ENCODE measurements at regions not wholly inside any gene's neighbourhood (a gene's known extent, or its start where the extent isn't known, plus 50 kb on each side); places are given as distances from the start of the nearest gene placed in this dataset.

GRCh38 chr7:115379321-115379720 lies 457.4 kb downstream of the MDFIC start:
- H3K4me3 Mint-ChIP-seq, result no peak overlapping the region
- no peak for DNase-seq
- no peaks in the 10 kb centered on the region for H3K9me3 Mint-ChIP-seq
- no peaks in the 10 kb centered on the region for H3K36me3 Mint-ChIP-seq (ENCODE audit: low read depth)
- no peaks in the 10 kb centered on the region for H3K4me1 Mint-ChIP-seq
- TF ChIP-seq CTCF (IDR thresholded peaks at IDR 0.05), result no peak
- peaks cover 3% of the 10 kb centered on the region for H3K27me3 Mint-ChIP-seq (ENCODE audit: low read depth, poor library complexity)
- no peak overlapping the region for H3K27ac Mint-ChIP-seq

DNA sequence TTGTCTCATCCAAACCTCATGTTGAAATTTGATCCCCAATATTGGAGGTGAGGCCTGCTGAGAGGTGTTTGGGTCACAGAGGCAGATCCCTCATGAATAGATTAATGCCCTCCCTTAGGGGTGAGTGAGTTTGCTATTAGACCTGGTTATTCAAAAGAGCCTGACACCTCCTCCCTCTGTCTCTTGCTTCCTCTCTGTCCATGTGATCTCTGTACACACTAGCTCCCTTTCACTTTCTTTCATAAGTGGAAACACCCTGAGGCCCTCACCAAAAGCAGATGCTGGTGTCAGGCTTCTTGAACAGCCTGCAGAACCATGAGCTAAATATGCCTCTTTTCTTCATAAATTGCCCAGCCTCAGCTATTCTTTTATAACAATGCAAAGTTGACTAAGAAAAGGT lies 447.1 kb downstream of the MDFIC start:
- no peak for TF ChIP-seq CTCF (IDR thresholded peaks at IDR 0.05)
- H3K9me3 Mint-ChIP-seq, result no peaks in the 10 kb centered on the region
- H3K4me3 Mint-ChIP-seq, result no peak overlapping the region
- no peak for DNase-seq
- no peaks in the 10 kb centered on the region for H3K27me3 Mint-ChIP-seq (ENCODE audit: low read depth, poor library complexity)
- no peak overlapping the region for H3K27ac Mint-ChIP-seq
- peaks cover 5% of the 10 kb centered on the region for H3K4me1 Mint-ChIP-seq
- H3K36me3 Mint-ChIP-seq (ENCODE audit: low read depth), result no peaks in the 10 kb centered on the region

DNA sequence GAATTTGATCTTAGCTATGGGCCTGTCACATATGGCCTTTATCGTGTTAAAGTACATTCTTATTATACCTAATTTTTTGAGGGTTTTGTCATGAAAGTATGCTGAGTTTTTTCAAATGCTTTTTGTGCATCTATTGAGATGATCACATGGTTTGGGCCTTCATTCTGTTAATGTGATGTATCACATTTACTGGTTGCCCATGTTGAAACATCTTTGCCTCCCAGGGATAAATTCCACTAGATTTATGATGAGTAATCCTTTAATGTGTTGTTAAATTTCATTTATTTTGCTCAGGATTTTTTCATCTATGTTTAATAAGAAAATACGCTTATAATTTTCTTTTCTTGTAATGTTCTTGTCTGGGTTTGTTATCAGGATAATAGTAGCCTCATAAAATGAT lies 442.0 kb downstream of the MDFIC start:
- Mint-ChIP-seq H3K27me3 (ENCODE audit: low read depth, poor library complexity) (no peaks in the 10 kb centered on the region), H3K27ac (no peak overlapping the region), H3K9me3 (no peaks in the 10 kb centered on the region), H3K36me3 (ENCODE audit: low read depth) (no peaks in the 10 kb centered on the region), H3K4me1 (peaks cover under 1% of the 10 kb centered on the region), H3K4me3 (no peak overlapping the region)
- TF ChIP-seq CTCF (IDR thresholded peaks at IDR 0.05), result no peak
- no peak for DNase-seq

- no peak for TF ChIP-seq CTCF (IDR thresholded peaks at IDR 0.05)
- no peak overlapping the region for H3K27ac Mint-ChIP-seq
- no peaks in the 10 kb centered on the region for H3K36me3 Mint-ChIP-seq (ENCODE audit: low read depth)
- H3K27me3 Mint-ChIP-seq (ENCODE audit: low read depth, poor library complexity), result no peaks in the 10 kb centered on the region
- H3K4me3 Mint-ChIP-seq, result no peak overlapping the region
- peaks cover 10% of the 10 kb centered on the region for H3K4me1 Mint-ChIP-seq
- no peak for DNase-seq
- no peaks in the 10 kb centered on the region for H3K9me3 Mint-ChIP-seq
Measured at GRCh38 chr7:115359955-115360354, 438.1 kb downstream of the MDFIC start.

- peaks cover 10% of the 10 kb centered on the region for H3K4me1 Mint-ChIP-seq
Measured at GRCh38 chr7:115359119-115359518, 437.2 kb downstream of the MDFIC start.

GRCh38 chr7:115357703-115357999 lies 435.8 kb downstream of the MDFIC start:
- Mint-ChIP-seq H3K27me3 (ENCODE audit: low read depth, poor library complexity) (no peaks in the 10 kb centered on the region), H3K4me1 (peaks cover 10% of the 10 kb centered on the region), H3K36me3 (ENCODE audit: low read depth) (no peaks in the 10 kb centered on the region), H3K27ac (no peak overlapping the region), H3K4me3 (no peak overlapping the region), H3K9me3 (no peaks in the 10 kb centered on the region)
- no peak for DNase-seq
- TF ChIP-seq CTCF (IDR thresholded peaks at IDR 0.05), result no peak

More at GRCh38 chr7:115359119-115359518, 437.2 kb downstream of the MDFIC start:
- Mint-ChIP-seq H3K36me3 (ENCODE audit: low read depth) (no peaks in the 10 kb centered on the region), H3K27ac (no peak overlapping the region), H3K4me3 (no peak overlapping the region), H3K9me3 (no peaks in the 10 kb centered on the region), H3K27me3 (ENCODE audit: low read depth, poor library complexity) (no peaks in the 10 kb centered on the region)
- no peak for DNase-seq
- TF ChIP-seq CTCF (IDR thresholded peaks at IDR 0.05), result no peak

All from nephron progenitor cell (in vitro differentiated cells).